ACC112 (cell line): ENCODE measurements at regions not wholly inside any gene's neighbourhood (a gene's known extent, or its start where the extent isn't known, plus 50 kb on each side); places are given as distances from the start of the nearest gene placed in this dataset.

ENCODE experiments used
- H2AFZ ChIP-seq: fragments of 200-600 bp; sonication (generic); one replicate; pipeline ENCODE4 v1.6.0; 2017; ENCODE audit warnings: antibody characterized with exemption, low read length; ENCODE audit not compliant: unreplicated experiment
- H3K27ac ChIP-seq: fragments of 200-600 bp; sonication (generic); 2 replicates; pipeline ENCODE4 v1.5.1; 2014; ENCODE audit warnings: low read depth, mild to moderate bottlenecking, antibody characterized with exemption, low read length, moderate library complexity
- H3K27me3 ChIP-seq: fragments of 200-600 bp; sonication (generic); 2 replicates; pipeline ENCODE4 v1.6.1; 2014; ENCODE audit warnings: mild to moderate bottlenecking, antibody characterized with exemption, low read length, moderate library complexity, mixed read lengths; ENCODE audit not compliant: insufficient read depth
- H3K36me3 ChIP-seq: fragments of 200-600 bp; sonication (generic); 2 replicates; pipeline ENCODE4 v1.6.1; 2016; ENCODE audit warnings: mild to moderate bottlenecking, antibody characterized with exemption, low read length, moderate library complexity, mixed read lengths; ENCODE audit not compliant: insufficient read depth
- H3K4me1 ChIP-seq: fragments of 200-600 bp; sonication (generic); one replicate; pipeline ENCODE4 v1.6.1; 2016; ENCODE audit warnings: low read length, mixed read lengths; ENCODE audit not compliant: insufficient read depth, unreplicated experiment, control insufficient read depth
- H3K4me3 ChIP-seq: fragments of 200-600 bp; sonication (generic); 2 replicates; pipeline ENCODE4 v1.5.1; 2014; ENCODE audit warnings: mild to moderate bottlenecking, low read depth, low read length
- H3K79me2 ChIP-seq: fragments of 200-600 bp; sonication (generic); one replicate; pipeline ENCODE4 v1.6.0; 2016; ENCODE audit warnings: low read length; ENCODE audit not compliant: control insufficient read depth, unreplicated experiment, insufficient read depth

GRCh38 chr3:107428051-107428858, 51.0 kb downstream of the CCDC54 start:
- Histone ChIP-seq H3K36me3 (no peaks in the 10 kb centered on the region), H3K4me1 (peaks cover 14% of the 10 kb centered on the region), H2AFZ (peak overlapping the region; percentile 99), H3K4me3 (no peak overlapping the region), H3K27me3 (no peaks in the 10 kb centered on the region), H3K79me2 (no peaks in the 10 kb centered on the region), H3K27ac (no peak overlapping the region)

- H3K4me3 ChIP-seq, result peak overlapping the region; percentile 76
- H2AFZ ChIP-seq, result peak overlapping the region; percentile 99
- peak overlapping the region; percentile 39 for H3K27ac ChIP-seq
- no peaks in the 10 kb centered on the region for H3K79me2 ChIP-seq
- H3K27me3 ChIP-seq, result no peaks in the 10 kb centered on the region
- peaks cover 14% of the 10 kb centered on the region for H3K4me1 ChIP-seq
- H3K36me3 ChIP-seq, result no peaks in the 10 kb centered on the region
These were observed 52.3 kb downstream of the CCDC54 start for GRCh38 chr3:107429320-107430181.

GRCh38 chr3:107430214-107430995, 53.2 kb downstream of the CCDC54 start:
- H2AFZ ChIP-seq, result peak overlapping the region; percentile 79
- no peak overlapping the region for H3K27ac ChIP-seq
- peaks cover 14% of the 10 kb centered on the region for H3K4me1 ChIP-seq
- H3K79me2 ChIP-seq, result no peaks in the 10 kb centered on the region
- H3K4me3 ChIP-seq, result peak overlapping the region; percentile 76
- no peaks in the 10 kb centered on the region for H3K27me3 ChIP-seq
- H3K36me3 ChIP-seq, result no peaks in the 10 kb centered on the region

GRCh38 chr3:107430996-107431245, 53.7 kb downstream of the CCDC54 start:
- H3K4me1 ChIP-seq, result peaks cover 14% of the 10 kb centered on the region
- no peaks in the 10 kb centered on the region for H3K79me2 ChIP-seq
- no peaks in the 10 kb centered on the region for H3K27me3 ChIP-seq
- no peaks in the 10 kb centered on the region for H3K36me3 ChIP-seq
- H2AFZ ChIP-seq, result peak overlapping the region; percentile 82
- H3K4me3 ChIP-seq, result peak overlapping the region; percentile 76
- peak overlapping the region; percentile 42; the same call in 1 of the 2 replicates for H3K27ac ChIP-seq

- H3K4me1 ChIP-seq, result peaks cover 14% of the 10 kb centered on the region
- H3K27me3 ChIP-seq, result no peaks in the 10 kb centered on the region
- peak overlapping the region; percentile 82 for H2AFZ ChIP-seq
- no peaks in the 10 kb centered on the region for H3K79me2 ChIP-seq
- H3K36me3 ChIP-seq, result no peaks in the 10 kb centered on the region
- peak overlapping the region; percentile 69 for H3K27ac ChIP-seq
- peak overlapping the region; percentile 76 for H3K4me3 ChIP-seq
These were observed 54.2 kb downstream of the CCDC54 start for GRCh38 chr3:107431246-107432012.

GRCh38 chr3:107432013-107432515, 54.8 kb downstream of the CCDC54 start:
- no peaks in the 10 kb centered on the region for H3K79me2 ChIP-seq
- H3K4me1 ChIP-seq, result peaks cover 14% of the 10 kb centered on the region
- H3K27ac ChIP-seq, result peak overlapping the region; percentile 69
- H2AFZ ChIP-seq, result peak overlapping the region; percentile 82
- no peaks in the 10 kb centered on the region for H3K36me3 ChIP-seq
- H3K4me3 ChIP-seq, result peak overlapping the region; percentile 76
- H3K27me3 ChIP-seq, result no peaks in the 10 kb centered on the region

GRCh38 chr3:107432646-107433045, 55.4 kb downstream of the CCDC54 start:
- Histone ChIP-seq H3K4me1 (peaks cover 14% of the 10 kb centered on the region), H3K79me2 (no peaks in the 10 kb centered on the region), H3K27ac (no peak overlapping the region), H3K36me3 (no peaks in the 10 kb centered on the region), H3K27me3 (no peaks in the 10 kb centered on the region), H2AFZ (peak overlapping the region; percentile 82), H3K4me3 (peak overlapping the region; percentile 76)

- H3K27ac ChIP-seq, result no peak overlapping the region
- H3K4me3 ChIP-seq, result no peak overlapping the region
- no peaks in the 10 kb centered on the region for H3K27me3 ChIP-seq
- H3K4me1 ChIP-seq, result peaks cover 6% of the 10 kb centered on the region
- no peaks in the 10 kb centered on the region for H3K36me3 ChIP-seq
- no peak overlapping the region for H2AFZ ChIP-seq
- no peaks in the 10 kb centered on the region for H3K79me2 ChIP-seq
These were observed 58.8 kb downstream of the CCDC54 start for GRCh38 chr3:107436029-107436428.

- H3K27ac ChIP-seq, result no peak overlapping the region
- H3K4me3 ChIP-seq, result no peak overlapping the region
- no peaks in the 10 kb centered on the region for H3K36me3 ChIP-seq
- H3K4me1 ChIP-seq, result no peaks in the 10 kb centered on the region
- H2AFZ ChIP-seq, result no peak overlapping the region
- H3K79me2 ChIP-seq, result no peaks in the 10 kb centered on the region
- H3K27me3 ChIP-seq, result no peaks in the 10 kb centered on the region
These were observed 61.4 kb downstream of the CCDC54 start for GRCh38 chr3:107438671-107439070.

- H3K4me3 ChIP-seq, result no peak overlapping the region
- no peaks in the 10 kb centered on the region for H3K79me2 ChIP-seq
- H3K36me3 ChIP-seq, result no peaks in the 10 kb centered on the region
- H3K27me3 ChIP-seq, result no peaks in the 10 kb centered on the region
- H3K4me1 ChIP-seq, result no peaks in the 10 kb centered on the region
- H2AFZ ChIP-seq, result no peak overlapping the region
- no peak overlapping the region for H3K27ac ChIP-seq
These were observed 64.4 kb downstream of the CCDC54 start for GRCh38 chr3:107441617-107442016.
